Trophoblast cell (in vitro differentiated cells and primary cell): ENCODE measurements at regions not wholly inside any gene's neighbourhood (a gene's known extent, or its start where the extent isn't known, plus 50 kb on each side); places are given as distances from the start of the nearest gene placed in this dataset.
A peak's percentile ranks its signal among the peaks of the same experiment; 100 is the strongest.
"Not testable (repeated sequence)": the region's sequence is repeated elsewhere in the genome, so short reads cannot be mapped to it uniquely, and the experiment has no call there.

Experiments used
- DNase-seq, 2 donors: peaks; one replicate each; pipeline ENCODE4 v3.0.0-alpha.2; 2016
- H2AFZ ChIP-seq: 2 replicates; pipeline ENCODE4 v1.6.1; 2013; ENCODE audit warnings: low read length, moderate library complexity, mild to moderate bottlenecking; ENCODE audit not compliant: insufficient read depth, poor library complexity
- H2AK5ac ChIP-seq: 2 replicates; pipeline ENCODE4 v1.6.1; 2013; ENCODE audit warnings: mild to moderate bottlenecking, low read length
- H2BK120ac ChIP-seq: 2 replicates; pipeline ENCODE4 v1.6.1; 2013; ENCODE audit warnings: low read length, mild to moderate bottlenecking, moderate library complexity; ENCODE audit not compliant: insufficient read depth, poor library complexity
- H2BK12ac ChIP-seq: 2 replicates; pipeline ENCODE4 v1.6.1; 2013; ENCODE audit warnings: mild to moderate bottlenecking, low read length, moderate library complexity
- H2BK5ac ChIP-seq: 2 replicates; pipeline ENCODE4 v1.6.1; 2013; ENCODE audit warnings: low read length, low read depth, moderate library complexity, mild to moderate bottlenecking; ENCODE audit not compliant: poor library complexity
- H3K14ac ChIP-seq: 2 replicates; pipeline ENCODE4 v1.6.1; 2013; ENCODE audit warnings: mild to moderate bottlenecking, low read length
- H3K18ac ChIP-seq: 2 replicates; pipeline ENCODE4 v1.6.1; 2013; ENCODE audit warnings: mild to moderate bottlenecking, low read length
- H3K23ac ChIP-seq: 2 replicates; pipeline ENCODE4 v1.6.1; 2013; ENCODE audit warnings: low read length
- H3K27ac ChIP-seq: 2 replicates; pipeline ENCODE4 v1.5.1; 2013; ENCODE audit warnings: low read depth, mild to moderate bottlenecking, inconsistent platforms, low read length, moderate library complexity
- H3K27me3 ChIP-seq: 2 replicates; pipeline ENCODE4 v1.6.1; 2013; ENCODE audit warnings: inconsistent platforms, mild to moderate bottlenecking, low read length, moderate library complexity; ENCODE audit not compliant: insufficient read depth
- H3K36me3 ChIP-seq, 2 experiments: 1 replicate in 1 of 2; 2 replicates in 1 of 2; pipeline ENCODE4 v1.6.1; 2013; ENCODE audit warnings: low read length in 2 of 2, mild to moderate bottlenecking in 2 of 2, moderate library complexity in 1 of 2; ENCODE audit not compliant: insufficient read depth in 2 of 2, control insufficient read depth in 1 of 2
- H3K4ac ChIP-seq: 2 replicates; pipeline ENCODE4 v1.6.1; 2013; ENCODE audit warnings: low read depth, mild to moderate bottlenecking, low read length, moderate library complexity
- H3K4me1 ChIP-seq, 2 experiments: 1 replicate in 1 of 2; 2 replicates in 1 of 2; pipeline ENCODE4 v1.6.1; 2013; ENCODE audit warnings: low read length in 2 of 2, mild to moderate bottlenecking in 2 of 2, moderate library complexity in 1 of 2; ENCODE audit not compliant: insufficient read depth in 2 of 2, control insufficient read depth in 1 of 2
- H3K4me2 ChIP-seq: 2 replicates; pipeline ENCODE4 v1.6.1; 2013; ENCODE audit warnings: inconsistent platforms, mild to moderate bottlenecking, low read length, moderate library complexity
- H3K4me3 ChIP-seq: 2 replicates; pipeline ENCODE4 v1.5.1; 2013; ENCODE audit warnings: mild to moderate bottlenecking, low read depth, low read length, inconsistent platforms
- H3K79me1 ChIP-seq: one replicate; pipeline ENCODE4 v1.6.1; 2013; ENCODE audit warnings: low read length
- H3K79me2 ChIP-seq: 2 replicates; pipeline ENCODE4 v1.6.1; 2013; ENCODE audit warnings: low read length, mild to moderate bottlenecking; ENCODE audit not compliant: control insufficient read depth, insufficient read depth, poor library complexity
- H3K9ac ChIP-seq: 2 replicates; pipeline ENCODE4 v1.6.1; 2013; ENCODE audit warnings: mild to moderate bottlenecking, low read length
- H3K9me3 ChIP-seq: 2 replicates; pipeline ENCODE4 v1.6.1; 2013; ENCODE audit warnings: low read depth, mild to moderate bottlenecking, control low read depth, inconsistent platforms, low read length; ENCODE audit not compliant: insufficient read depth
- H4K12ac ChIP-seq: 2 replicates; pipeline ENCODE4 v1.6.1; 2013; ENCODE audit warnings: low read depth, mild to moderate bottlenecking, low read length, moderate library complexity
- H4K8ac ChIP-seq: 2 replicates; pipeline ENCODE4 v1.6.1; 2013; ENCODE audit warnings: low read depth, mild to moderate bottlenecking, low read length, moderate library complexity
- H4K91ac ChIP-seq: one replicate; pipeline ENCODE4 v1.6.1; 2013; ENCODE audit warnings: low read depth, mild to moderate bottlenecking, low read length, moderate library complexity
- WGBS: extraction: QIAGEN DNeasy Blood & Tissue Kit; methylation state at CpG from one replicate; pipeline ENCODE4 v1.1.7; 2013; ENCODE audit warnings: missing lambda C conversion rate; ENCODE audit not compliant: insufficient read length, insufficient coverage; ENCODE audit errors: extremely low coverage; 5-methylcytosine and 5-hydroxymethylcytosine counted together

DNA sequence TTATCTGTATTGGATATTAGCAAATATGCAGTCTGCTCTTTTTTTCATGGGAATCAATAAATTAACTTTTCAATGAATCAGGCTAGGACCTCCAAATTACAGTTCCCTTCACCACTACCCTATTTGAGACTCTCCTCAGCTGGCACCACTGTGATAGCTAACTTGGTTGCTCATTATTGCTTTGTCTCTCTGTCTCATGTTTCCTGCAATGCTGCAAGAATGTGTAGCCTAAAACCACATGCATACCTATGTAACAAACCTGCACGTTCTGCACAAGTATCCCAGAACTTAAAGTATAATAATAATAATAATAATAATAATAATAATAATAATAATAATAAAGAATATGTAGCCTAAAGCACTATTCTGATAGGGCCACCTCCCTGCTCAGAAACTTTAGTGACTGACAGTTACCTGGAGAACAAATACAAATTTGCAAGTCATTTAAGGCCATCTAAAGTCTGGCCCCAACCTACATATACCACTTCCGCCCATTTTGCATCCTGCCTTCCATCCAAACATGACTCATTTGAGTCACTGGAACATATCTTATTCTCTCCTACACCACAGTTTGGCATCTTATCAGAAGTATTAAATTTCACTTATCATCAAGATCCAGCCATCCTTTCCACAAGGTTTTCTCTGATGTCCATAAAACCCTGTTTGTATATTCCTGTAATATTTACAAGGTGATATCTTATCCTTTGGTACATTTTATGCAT, 215.1 kb downstream of the LRRK2 start:
- DNase-seq, result peak in 1 of 2 donors; percentile 32
- no peaks in the 10 kb centered on the region for H3K27me3 ChIP-seq
- no peak overlapping the region for H2BK5ac ChIP-seq
- H3K4ac ChIP-seq, result no peak overlapping the region
- no peak overlapping the region for H2AK5ac ChIP-seq
- no peaks in the 10 kb centered on the region for H3K79me2 ChIP-seq
- H4K91ac ChIP-seq, result no peak overlapping the region
- no peak overlapping the region for H3K14ac ChIP-seq
- no peak overlapping the region for H4K8ac ChIP-seq
- no peak overlapping the region for H2BK12ac ChIP-seq
- no peak overlapping the region for H3K9ac ChIP-seq
- no peak overlapping the region for H3K18ac ChIP-seq
- H2BK120ac ChIP-seq, result no peak overlapping the region
- no peaks in the 10 kb centered on the region for H3K4me1 ChIP-seq
- H3K27ac ChIP-seq, result no peak overlapping the region
- H3K36me3 ChIP-seq, result no peaks in the 10 kb centered on the region
- no CpG with 5 or more reads among the region's 2 CpGs for WGBS
- H4K12ac ChIP-seq, result no peak overlapping the region
- no peak overlapping the region for H3K4me3 ChIP-seq
- no peak overlapping the region for H3K4me2 ChIP-seq
- no peaks in the 10 kb centered on the region for H3K9me3 ChIP-seq
- no peak overlapping the region for H2AFZ ChIP-seq
- no peak overlapping the region for H3K23ac ChIP-seq
- H3K79me1 ChIP-seq, result no peaks in the 10 kb centered on the region

DNA sequence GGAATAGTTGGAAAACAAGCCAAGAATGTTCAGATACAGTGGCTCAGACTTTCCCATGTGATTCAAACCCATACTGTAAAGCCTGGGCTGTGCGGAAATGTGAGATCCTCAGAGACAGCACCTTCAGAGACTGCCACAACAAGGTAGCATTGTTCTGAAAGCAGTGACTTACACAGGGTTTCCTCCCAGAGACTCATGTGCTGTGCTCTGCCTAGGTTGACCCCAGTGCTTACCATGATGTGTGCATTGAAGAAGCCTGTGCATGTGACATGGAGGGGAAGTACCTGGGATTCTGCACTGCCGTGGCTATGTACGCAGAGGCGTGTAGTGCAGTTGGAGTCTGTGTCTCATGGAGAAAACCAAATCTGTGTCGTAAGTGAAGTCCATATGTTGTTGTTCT, 219.4 kb downstream of the LRRK2 start:
- Histone ChIP-seq H2AK5ac (no peak overlapping the region), H3K9ac (no peak overlapping the region), H3K27me3 (no peaks in the 10 kb centered on the region), H2BK120ac (no peak overlapping the region), H3K18ac (no peak overlapping the region), H2BK5ac (no peak overlapping the region), H3K27ac (no peak overlapping the region), H4K91ac (no peak overlapping the region), H3K4ac (no peak overlapping the region), H3K36me3 (no peaks in the 10 kb centered on the region), H4K12ac (no peak overlapping the region), H3K23ac (no peak overlapping the region), H3K9me3 (peaks cover 2% of the 10 kb centered on the region), H3K14ac (no peak overlapping the region), H3K4me2 (no peak overlapping the region), H3K79me1 (no peaks in the 10 kb centered on the region), H2AFZ (no peak overlapping the region), H3K4me1 (no peaks in the 10 kb centered on the region), H2BK12ac (no peak overlapping the region), H4K8ac (no peak overlapping the region), H3K79me2 (no peaks in the 10 kb centered on the region), H3K4me3 (no peak overlapping the region)
- no peak for DNase-seq
- no CpG with 5 or more reads among the region's 5 CpGs for WGBS

DNA sequence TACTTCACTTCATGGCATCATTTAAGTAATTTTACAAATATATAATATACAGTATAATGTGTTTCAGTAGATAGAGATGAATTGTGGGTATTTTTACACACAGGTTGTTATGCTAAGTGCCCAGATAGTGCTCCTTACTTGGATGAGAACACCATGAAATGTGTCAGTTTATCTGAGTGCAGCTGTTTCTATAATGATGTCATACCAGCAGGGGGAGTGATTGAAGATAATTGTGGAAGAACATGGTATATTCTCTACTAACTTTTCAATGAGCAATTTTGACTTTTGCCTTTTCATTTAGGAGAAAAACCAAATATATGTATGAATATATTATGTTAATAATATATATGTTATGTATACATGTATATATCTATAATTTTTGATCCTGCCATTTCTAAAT, 221.6 kb downstream of the LRRK2 start:
- Histone ChIP-seq H3K9me3 (peaks cover 2% of the 10 kb centered on the region), H3K4ac (no peak overlapping the region), H2BK12ac (no peak overlapping the region), H4K8ac (no peak overlapping the region), H3K18ac (no peak overlapping the region), H2AFZ (no peak overlapping the region), H3K9ac (no peak overlapping the region), H3K4me3 (no peak overlapping the region), H3K27me3 (no peaks in the 10 kb centered on the region), H3K14ac (no peak overlapping the region), H4K91ac (no peak overlapping the region), H3K79me1 (no peaks in the 10 kb centered on the region), H3K79me2 (no peaks in the 10 kb centered on the region), H2BK120ac (no peak overlapping the region), H2AK5ac (no peak overlapping the region), H3K4me2 (no peak overlapping the region), H3K4me1 (no peaks in the 10 kb centered on the region), H4K12ac (no peak overlapping the region), H3K27ac (no peak overlapping the region), H2BK5ac (no peak overlapping the region), H3K36me3 (no peaks in the 10 kb centered on the region), H3K23ac (no peak overlapping the region)
- peak in 1 of 2 donors; percentile 61 for DNase-seq

DNA sequence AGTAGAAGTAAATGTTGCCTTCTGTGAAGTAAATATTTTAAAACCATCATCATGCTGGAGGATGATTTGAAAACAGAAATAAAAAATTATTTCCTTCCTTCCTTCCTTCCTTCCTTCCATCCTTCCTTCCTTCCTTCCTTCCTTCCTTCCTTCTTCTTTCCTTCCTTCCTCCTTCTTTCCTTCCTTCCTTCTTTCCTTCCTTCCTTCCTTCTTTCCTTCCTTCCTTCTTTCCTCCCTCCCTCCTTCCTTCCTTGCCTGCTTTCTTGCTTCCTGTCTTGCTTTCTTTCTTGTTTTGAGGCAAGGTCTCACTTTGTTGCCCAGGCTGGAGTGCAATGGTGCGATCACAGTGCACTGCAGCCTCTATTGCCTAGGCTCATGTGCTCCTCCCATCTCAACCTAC, 223.7 kb downstream of the LRRK2 start:
- H3K4me1 ChIP-seq, H2AFZ ChIP-seq, H3K14ac ChIP-seq, DNase-seq, H3K4me2 ChIP-seq, H3K23ac ChIP-seq, H3K79me1 ChIP-seq, H3K4me3 ChIP-seq, H3K4ac ChIP-seq, H4K12ac ChIP-seq, H3K9me3 ChIP-seq, H3K27me3 ChIP-seq, H3K36me3 ChIP-seq, H2BK120ac ChIP-seq, H4K8ac ChIP-seq, H4K91ac ChIP-seq, H3K27ac ChIP-seq, H3K79me2 ChIP-seq, H3K18ac ChIP-seq, H2BK5ac ChIP-seq, H2AK5ac ChIP-seq, H3K9ac ChIP-seq, H2BK12ac ChIP-seq: not testable (repeated sequence)
- WGBS, result no CpG with 5 or more reads among the region's 1 CpG
